ENCODE measurements at regions not wholly inside any gene's neighbourhood (a gene's known extent, or its start where the extent isn't known, plus 50 kb on each side); places are given as distances from the start of the nearest gene placed in this dataset.

DNA sequence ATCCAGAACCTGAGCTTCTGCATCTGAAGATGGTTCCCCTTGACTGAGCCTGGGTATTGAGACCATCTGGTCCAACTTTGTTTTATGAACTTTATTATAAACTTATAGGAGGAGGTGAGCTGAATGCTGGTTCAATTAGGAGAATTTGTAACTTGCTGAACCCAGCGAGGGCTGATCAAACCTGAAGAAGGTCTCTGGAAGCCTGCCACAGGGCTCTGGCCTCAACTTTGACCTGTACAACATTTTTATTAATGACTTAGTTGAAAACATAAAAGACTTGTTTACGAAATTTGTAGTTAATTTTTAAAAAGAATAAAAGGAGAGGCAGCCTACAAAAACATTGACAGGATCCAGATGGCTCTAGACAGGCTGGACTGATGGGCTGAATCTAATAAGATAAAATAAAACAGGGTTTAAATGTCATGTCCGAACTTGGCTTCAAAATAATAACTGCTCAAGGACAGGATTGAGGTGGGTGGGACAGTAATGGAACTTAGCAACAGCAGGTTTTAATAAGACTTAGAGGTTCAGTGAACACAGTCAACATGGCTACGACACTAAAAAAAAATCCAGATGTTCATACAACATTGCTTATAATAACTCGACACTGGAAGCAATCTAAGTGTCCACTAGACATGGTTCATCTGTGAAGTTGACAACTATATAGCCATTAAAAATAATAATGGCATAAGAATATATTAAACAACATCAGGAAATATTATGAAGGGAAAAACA, 53.4 kb upstream of the GJB5 start:
- Histone ChIP-seq H3K27me3 (ENCODE audit: control insufficient read depth, insufficient read depth, low read length) (no peaks in the 10 kb centered on the region), H3K9ac (no peak overlapping the region), H2AFZ (no peak overlapping the region), H3K9me3 (ENCODE audit: control insufficient read depth, low read length) (no peaks in the 10 kb centered on the region), H3K36me3 (ENCODE audit: control insufficient read depth, insufficient read depth, low read length) (no peaks in the 10 kb centered on the region), H3K4me3 (ENCODE audit: low read depth, low read length) (no peak overlapping the region), H3K4me2 (ENCODE audit: low read length) (no peak overlapping the region), H3K4me1 (no peaks in the 10 kb centered on the region), H3K79me2 (no peaks in the 10 kb centered on the region), H3K27ac (no peak overlapping the region)
- TF ChIP-seq, protein P1, sequence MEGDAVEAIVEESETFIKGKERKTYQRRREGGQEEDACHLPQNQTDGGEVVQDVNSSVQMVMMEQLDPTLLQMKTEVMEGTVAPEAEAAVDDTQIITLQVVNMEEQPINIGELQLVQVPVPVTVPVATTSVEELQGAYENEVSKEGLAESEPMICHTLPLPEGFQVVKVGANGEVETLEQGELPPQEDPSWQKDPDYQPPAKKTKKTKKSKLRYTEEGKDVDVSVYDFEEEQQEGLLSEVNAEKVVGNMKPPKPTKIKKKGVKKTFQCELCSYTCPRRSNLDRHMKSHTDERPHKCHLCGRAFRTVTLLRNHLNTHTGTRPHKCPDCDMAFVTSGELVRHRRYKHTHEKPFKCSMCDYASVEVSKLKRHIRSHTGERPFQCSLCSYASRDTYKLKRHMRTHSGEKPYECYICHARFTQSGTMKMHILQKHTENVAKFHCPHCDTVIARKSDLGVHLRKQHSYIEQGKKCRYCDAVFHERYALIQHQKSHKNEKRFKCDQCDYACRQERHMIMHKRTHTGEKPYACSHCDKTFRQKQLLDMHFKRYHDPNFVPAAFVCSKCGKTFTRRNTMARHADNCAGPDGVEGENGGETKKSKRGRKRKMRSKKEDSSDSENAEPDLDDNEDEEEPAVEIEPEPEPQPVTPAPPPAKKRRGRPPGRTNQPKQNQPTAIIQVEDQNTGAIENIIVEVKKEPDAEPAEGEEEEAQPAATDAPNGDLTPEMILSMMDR (IDR thresholded peaks at IDR 0.05) = no peak

All from parathyroid adenoma (tissue), 2 donors.